ENCODE measurements at regions not wholly inside any gene's neighbourhood (a gene's known extent, or its start where the extent isn't known, plus 50 kb on each side); places are given as distances from the start of the nearest gene placed in this dataset.

DNA sequence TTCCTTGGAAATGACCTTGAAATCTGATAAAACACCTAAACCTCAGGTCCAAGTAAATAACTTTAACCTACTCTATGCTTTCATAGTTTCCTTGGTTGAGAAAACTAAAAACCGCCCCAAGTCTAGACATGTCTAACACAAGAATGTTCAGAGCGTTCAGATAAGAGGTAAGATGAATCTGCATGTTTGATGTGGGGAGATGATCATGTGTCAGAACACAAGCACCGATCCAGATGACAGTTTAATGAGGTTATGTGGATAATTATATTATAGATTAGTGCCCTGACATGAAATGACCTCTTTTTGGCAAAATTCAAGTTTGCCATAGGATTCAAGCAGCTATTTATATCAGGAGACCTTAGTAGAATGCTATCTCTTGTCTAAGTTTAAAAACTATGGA lies 729.8 kb upstream of the SOX11 start:
- intact Hi-C loops (cut with DNase I, micrococcal nuclease), result no loop called here
- H3K9me3 Mint-ChIP-seq, result peaks cover 2% of the 10 kb centered on the region
- H3K4me1 Mint-ChIP-seq (ENCODE audit: low read depth), result no peaks in the 10 kb centered on the region
- no peaks in the 10 kb centered on the region for H3K27me3 ChIP-seq (ENCODE audit: control insufficient read depth in 1 of 2, insufficient read depth in 2 of 2, low read length in 2 of 2)
- TF ChIP-seq, protein P1, sequence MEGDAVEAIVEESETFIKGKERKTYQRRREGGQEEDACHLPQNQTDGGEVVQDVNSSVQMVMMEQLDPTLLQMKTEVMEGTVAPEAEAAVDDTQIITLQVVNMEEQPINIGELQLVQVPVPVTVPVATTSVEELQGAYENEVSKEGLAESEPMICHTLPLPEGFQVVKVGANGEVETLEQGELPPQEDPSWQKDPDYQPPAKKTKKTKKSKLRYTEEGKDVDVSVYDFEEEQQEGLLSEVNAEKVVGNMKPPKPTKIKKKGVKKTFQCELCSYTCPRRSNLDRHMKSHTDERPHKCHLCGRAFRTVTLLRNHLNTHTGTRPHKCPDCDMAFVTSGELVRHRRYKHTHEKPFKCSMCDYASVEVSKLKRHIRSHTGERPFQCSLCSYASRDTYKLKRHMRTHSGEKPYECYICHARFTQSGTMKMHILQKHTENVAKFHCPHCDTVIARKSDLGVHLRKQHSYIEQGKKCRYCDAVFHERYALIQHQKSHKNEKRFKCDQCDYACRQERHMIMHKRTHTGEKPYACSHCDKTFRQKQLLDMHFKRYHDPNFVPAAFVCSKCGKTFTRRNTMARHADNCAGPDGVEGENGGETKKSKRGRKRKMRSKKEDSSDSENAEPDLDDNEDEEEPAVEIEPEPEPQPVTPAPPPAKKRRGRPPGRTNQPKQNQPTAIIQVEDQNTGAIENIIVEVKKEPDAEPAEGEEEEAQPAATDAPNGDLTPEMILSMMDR (IDR thresholded peaks at IDR 0.05), result no peak
- H3K4me3 Mint-ChIP-seq, result no peak overlapping the region
- H3K9me3 ChIP-seq (ENCODE audit: control insufficient read depth in 1 of 2, insufficient read depth in 1 of 2, low read length in 2 of 2), result peaks cover 0 to 9% of the 10 kb centered on the region in 2 experiments
- no peak overlapping the region for H3K4me3 ChIP-seq (ENCODE audit: low read length)
- no peaks in the 10 kb centered on the region for H3K4me1 ChIP-seq (ENCODE audit: insufficient read depth, low read length)
- H3K27me3 Mint-ChIP-seq, result no peaks in the 10 kb centered on the region
- H3K36me3 ChIP-seq (ENCODE audit: insufficient read depth, low read length), result no peaks in the 10 kb centered on the region
- no peak overlapping the region for H3K27ac ChIP-seq (ENCODE audit: low read depth in 1 of 2, low read length in 2 of 2)
- ATAC-seq (ENCODE audit: poor library complexity) (no peak), DNase-seq (no peak)
- ChIA-PET CTCF (no interaction called here), POLR2A (no interaction called here)
- H3K27ac Mint-ChIP-seq, result no peak overlapping the region
- no peaks in the 10 kb centered on the region for H3K36me3 Mint-ChIP-seq (ENCODE audit: low read depth)

DNA sequence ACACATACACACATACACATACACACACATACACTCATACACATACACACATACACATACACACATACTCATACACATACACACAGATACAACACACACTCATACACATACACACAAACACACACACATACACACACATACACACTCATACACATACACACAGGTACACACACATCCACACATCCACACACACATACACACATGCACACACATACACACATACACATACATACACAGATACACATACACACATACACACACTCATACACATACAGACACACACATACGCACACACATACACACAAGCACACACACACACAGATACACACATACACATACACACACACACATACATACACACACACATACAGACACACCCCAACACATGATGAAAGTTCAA lies 729.1 kb upstream of the SOX11 start:
- TF ChIP-seq, protein P1 (IDR thresholded peaks at IDR 0.05), result no peak
- Histone ChIP-seq H3K4me3 (ENCODE audit: low read length) (no peak overlapping the region), H3K4me1 (ENCODE audit: insufficient read depth, low read length) (no peaks in the 10 kb centered on the region), H3K27me3 (ENCODE audit: control insufficient read depth in 1 of 2, insufficient read depth in 2 of 2, low read length in 2 of 2) (no peaks in the 10 kb centered on the region), H3K36me3 (ENCODE audit: insufficient read depth, low read length) (no peaks in the 10 kb centered on the region), H3K9me3 (ENCODE audit: control insufficient read depth in 1 of 2, insufficient read depth in 1 of 2, low read length in 2 of 2) (peaks cover 0 to 9% of the 10 kb centered on the region in 2 experiments), H3K27ac (ENCODE audit: low read depth in 1 of 2, low read length in 2 of 2) (no peak overlapping the region)
- DNase-seq (no peak), ATAC-seq (ENCODE audit: poor library complexity) (no peak)
- Mint-ChIP-seq H3K27me3 (no peaks in the 10 kb centered on the region), H3K36me3 (ENCODE audit: low read depth) (no peaks in the 10 kb centered on the region), H3K27ac (no peak overlapping the region), H3K9me3 (peaks cover 2% of the 10 kb centered on the region), H3K4me3 (no peak overlapping the region), H3K4me1 (ENCODE audit: low read depth) (no peaks in the 10 kb centered on the region)
- ChIA-PET POLR2A (no interaction called here), CTCF (no interaction called here)
- intact Hi-C loops (cut with DNase I, micrococcal nuclease), result no loop called here

DNA sequence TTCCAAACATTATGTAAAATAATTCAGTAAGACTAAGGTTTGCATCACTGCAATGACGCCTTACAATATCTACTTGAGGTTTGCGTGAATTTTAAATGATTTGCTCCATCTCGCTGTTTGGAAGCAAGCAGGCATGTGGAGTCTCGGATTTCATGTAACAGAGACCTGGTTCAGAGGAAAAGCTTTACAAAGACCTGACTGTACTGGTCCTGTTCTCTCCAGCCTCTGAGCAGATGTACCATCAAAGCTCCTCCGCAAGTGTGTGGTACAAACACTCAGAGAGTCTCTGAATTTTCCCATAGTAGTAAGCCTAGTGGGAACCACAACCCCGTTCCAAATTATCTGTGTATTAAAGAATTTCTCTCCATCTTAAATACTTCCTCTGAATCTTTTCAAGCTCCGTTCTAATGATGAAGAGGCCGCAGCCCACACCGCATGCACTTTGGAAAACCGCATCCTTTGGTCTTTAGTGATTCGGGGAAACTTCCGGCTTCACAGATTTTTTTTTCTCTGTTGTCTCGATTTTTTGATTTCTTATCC lies 728.1 kb upstream of the SOX11 start:
- DNase-seq (no peak), ATAC-seq (ENCODE audit: poor library complexity) (no peak)
- Mint-ChIP-seq H3K4me3 (no peak overlapping the region), H3K27me3 (no peaks in the 10 kb centered on the region), H3K36me3 (ENCODE audit: low read depth) (no peaks in the 10 kb centered on the region), H3K27ac (no peak overlapping the region), H3K9me3 (peaks cover 2% of the 10 kb centered on the region), H3K4me1 (ENCODE audit: low read depth) (no peaks in the 10 kb centered on the region)
- ChIA-PET POLR2A (no interaction called here), CTCF (no interaction called here)
- Histone ChIP-seq H3K27me3 (ENCODE audit: control insufficient read depth in 1 of 2, insufficient read depth in 2 of 2, low read length in 2 of 2) (no peaks in the 10 kb centered on the region), H3K27ac (ENCODE audit: low read depth in 1 of 2, low read length in 2 of 2) (no peak overlapping the region), H3K4me1 (ENCODE audit: insufficient read depth, low read length) (no peaks in the 10 kb centered on the region), H3K9me3 (ENCODE audit: control insufficient read depth in 1 of 2, insufficient read depth in 1 of 2, low read length in 2 of 2) (peaks cover 0 to 9% of the 10 kb centered on the region in 2 experiments), H3K36me3 (ENCODE audit: insufficient read depth, low read length) (no peaks in the 10 kb centered on the region), H3K4me3 (ENCODE audit: low read length) (no peak overlapping the region)
- intact Hi-C loops (cut with DNase I, micrococcal nuclease), result no loop called here
- TF ChIP-seq, protein P1 (IDR thresholded peaks at IDR 0.05), result no peak

Measured in CD4-positive, alpha-beta T cell (primary cell).